ENCODE measurements at regions not wholly inside any gene's neighbourhood (a gene's known extent, or its start where the extent isn't known, plus 50 kb on each side); places are given as distances from the start of the nearest gene placed in this dataset.
"Not testable (repeated sequence)": the region's sequence is repeated elsewhere in the genome, so short reads cannot be mapped to it uniquely, and the experiment has no call there.

GRCh38 chr3:82587174-82587573 lies 825.7 kb upstream of the GBE1 start:
- Mint-ChIP-seq H3K36me3 (no peaks in the 10 kb centered on the region), H3K4me3 (no peak overlapping the region), H3K9me3 (no peaks in the 10 kb centered on the region), H3K4me1 (no peaks in the 10 kb centered on the region), H3K27me3 (no peaks in the 10 kb centered on the region), H3K27ac (no peak overlapping the region)
- ATAC-seq = no peak

GRCh38 chr3:82586414-82586813 lies 825.0 kb upstream of the GBE1 start:
- Mint-ChIP-seq H3K36me3 (no peaks in the 10 kb centered on the region), H3K4me1 (no peaks in the 10 kb centered on the region), H3K27me3 (no peaks in the 10 kb centered on the region), H3K9me3 (no peaks in the 10 kb centered on the region), H3K4me3 (no peak overlapping the region), H3K27ac (no peak overlapping the region)
- no peak for ATAC-seq

- not testable (repeated sequence) for H3K4me1 Mint-ChIP-seq, H3K4me3 Mint-ChIP-seq, H3K27ac Mint-ChIP-seq, ATAC-seq, H3K27me3 Mint-ChIP-seq, H3K36me3 Mint-ChIP-seq, H3K9me3 Mint-ChIP-seq
Observed at GRCh38 chr3:82586002-82586401, 824.6 kb upstream of the GBE1 start.

GRCh38 chr3:82585591-82585990 lies 824.1 kb upstream of the GBE1 start:
- not testable (repeated sequence) for H3K4me3 Mint-ChIP-seq, H3K27ac Mint-ChIP-seq, H3K36me3 Mint-ChIP-seq, H3K9me3 Mint-ChIP-seq, ATAC-seq, H3K4me1 Mint-ChIP-seq, H3K27me3 Mint-ChIP-seq

GRCh38 chr3:82584861-82585260 lies 823.4 kb upstream of the GBE1 start:
- H3K9me3 Mint-ChIP-seq, H3K4me1 Mint-ChIP-seq, H3K4me3 Mint-ChIP-seq, H3K27me3 Mint-ChIP-seq, H3K36me3 Mint-ChIP-seq, H3K27ac Mint-ChIP-seq, ATAC-seq: not testable (repeated sequence)

GRCh38 chr3:82584415-82584814 lies 823.0 kb upstream of the GBE1 start:
- H3K27me3 Mint-ChIP-seq, ATAC-seq, H3K36me3 Mint-ChIP-seq, H3K4me3 Mint-ChIP-seq, H3K9me3 Mint-ChIP-seq, H3K27ac Mint-ChIP-seq, H3K4me1 Mint-ChIP-seq: not testable (repeated sequence)

GRCh38 chr3:82581350-82581749 lies 819.9 kb upstream of the GBE1 start:
- no peaks in the 10 kb centered on the region for H3K4me1 Mint-ChIP-seq
- H3K27me3 Mint-ChIP-seq = no peaks in the 10 kb centered on the region
- no peaks in the 10 kb centered on the region for H3K36me3 Mint-ChIP-seq
- no peak overlapping the region for H3K4me3 Mint-ChIP-seq
- H3K27ac Mint-ChIP-seq = no peak overlapping the region
- ATAC-seq = no peak
- no peaks in the 10 kb centered on the region for H3K9me3 Mint-ChIP-seq

DNA sequence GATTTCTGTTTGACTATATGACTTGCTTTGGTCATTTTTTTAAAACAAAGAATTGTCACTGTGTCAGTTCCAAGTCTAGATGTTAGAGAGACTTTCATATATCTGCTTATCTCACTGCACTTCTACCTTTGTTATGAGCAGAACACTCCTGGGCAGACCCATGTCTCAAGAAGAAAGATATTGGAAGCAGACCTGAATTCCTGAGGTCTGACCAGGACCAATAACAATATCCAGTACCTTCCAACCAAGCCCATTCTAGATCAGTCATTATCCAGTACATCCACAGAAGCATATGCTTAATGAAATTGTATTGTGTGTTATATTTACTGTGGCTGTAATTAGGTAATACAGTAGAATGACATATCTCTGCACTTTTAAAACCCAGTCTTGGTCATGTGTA lies 811.3 kb upstream of the GBE1 start:
- no peaks in the 10 kb centered on the region for H3K36me3 Mint-ChIP-seq

DNA sequence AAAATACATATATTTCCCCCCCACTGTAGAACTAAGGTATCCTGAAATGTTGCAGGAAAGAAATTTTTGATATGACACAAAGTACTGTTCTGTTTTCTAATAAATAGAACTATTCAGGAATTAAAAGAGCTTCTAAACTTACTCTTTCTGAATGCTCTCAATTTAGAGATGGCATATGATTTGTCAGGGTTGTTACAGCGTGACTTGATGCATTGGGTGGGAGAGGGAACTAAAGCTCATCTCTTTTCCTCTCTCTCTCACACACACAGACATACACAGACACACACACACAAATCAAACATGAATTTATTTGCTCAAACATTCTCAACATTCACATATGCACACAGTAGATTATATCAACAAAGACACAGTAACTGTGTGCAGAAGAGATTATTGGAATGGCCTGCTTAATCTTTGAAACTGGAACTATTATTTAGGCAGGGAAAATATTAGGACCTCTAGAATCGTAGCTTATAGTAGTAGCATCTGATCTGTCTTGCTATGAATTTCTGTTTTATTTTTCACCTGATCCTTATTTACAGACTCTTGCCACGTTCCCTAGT lies 807.4 kb upstream of the GBE1 start:
- H3K27ac Mint-ChIP-seq = no peak overlapping the region
- no peaks in the 10 kb centered on the region for H3K27me3 Mint-ChIP-seq
- H3K9me3 Mint-ChIP-seq = no peaks in the 10 kb centered on the region
- H3K4me3 Mint-ChIP-seq = no peak overlapping the region
- no peaks in the 10 kb centered on the region for H3K4me1 Mint-ChIP-seq
- no peak for ATAC-seq
- no peaks in the 10 kb centered on the region for H3K36me3 Mint-ChIP-seq

More for the DNA sequence above, 811.3 kb upstream of the GBE1 start:
- no peak overlapping the region for H3K27ac Mint-ChIP-seq
- no peak for ATAC-seq
- no peaks in the 10 kb centered on the region for H3K4me1 Mint-ChIP-seq
- no peaks in the 10 kb centered on the region for H3K27me3 Mint-ChIP-seq
- H3K9me3 Mint-ChIP-seq = peaks cover 2% of the 10 kb centered on the region
- H3K4me3 Mint-ChIP-seq = no peak overlapping the region

GRCh38 chr3:82567029-82567600 lies 805.7 kb upstream of the GBE1 start:
- Mint-ChIP-seq H3K4me3 (no peak overlapping the region), H3K4me1 (no peaks in the 10 kb centered on the region), H3K27me3 (no peaks in the 10 kb centered on the region), H3K36me3 (no peaks in the 10 kb centered on the region), H3K9me3 (no peaks in the 10 kb centered on the region), H3K27ac (no peak overlapping the region)
- ATAC-seq = peak; percentile 16

DNA sequence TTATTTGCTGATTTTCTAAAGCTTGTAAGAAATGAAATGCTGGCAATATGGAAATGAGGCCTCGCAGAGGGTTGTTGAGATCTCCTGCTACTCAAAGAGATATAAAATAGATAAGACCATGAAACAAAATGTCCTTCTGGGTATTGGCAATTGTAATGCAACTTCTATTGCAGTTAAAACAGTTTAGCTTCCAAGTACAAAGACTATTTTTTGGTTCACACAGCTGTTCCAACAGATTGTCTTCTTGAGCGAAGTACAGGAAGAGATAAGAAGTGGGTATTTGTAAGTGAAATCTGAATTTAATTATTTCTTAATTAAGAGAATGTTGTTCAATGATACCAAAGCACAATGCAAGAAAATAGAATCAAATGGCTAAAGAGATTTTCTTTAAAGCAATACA lies 801.5 kb upstream of the GBE1 start:
- no peak overlapping the region for H3K27ac Mint-ChIP-seq
- peaks cover 3% of the 10 kb centered on the region for H3K9me3 Mint-ChIP-seq
- H3K36me3 Mint-ChIP-seq = no peaks in the 10 kb centered on the region

GRCh38 chr3:82561784-82562183 lies 800.3 kb upstream of the GBE1 start:
- no peak for ATAC-seq
- Mint-ChIP-seq H3K4me1 (no peaks in the 10 kb centered on the region), H3K27me3 (no peaks in the 10 kb centered on the region), H3K9me3 (peaks cover 3% of the 10 kb centered on the region), H3K27ac (no peak overlapping the region), H3K4me3 (no peak overlapping the region), H3K36me3 (no peaks in the 10 kb centered on the region)

More for the DNA sequence above, 801.5 kb upstream of the GBE1 start:
- Mint-ChIP-seq H3K4me3 (no peak overlapping the region), H3K4me1 (no peaks in the 10 kb centered on the region), H3K27me3 (no peaks in the 10 kb centered on the region)
- no peak for ATAC-seq

GRCh38 chr3:82558081-82558480 lies 796.6 kb upstream of the GBE1 start:
- H3K4me3 Mint-ChIP-seq = no peak overlapping the region
- no peaks in the 10 kb centered on the region for H3K27me3 Mint-ChIP-seq
- no peaks in the 10 kb centered on the region for H3K36me3 Mint-ChIP-seq
- no peaks in the 10 kb centered on the region for H3K4me1 Mint-ChIP-seq
- H3K27ac Mint-ChIP-seq = no peak overlapping the region
- peaks cover 3% of the 10 kb centered on the region for H3K9me3 Mint-ChIP-seq
- ATAC-seq = no peak

- H3K27ac Mint-ChIP-seq = no peak overlapping the region
- no peak for ATAC-seq
- H3K9me3 Mint-ChIP-seq = peaks cover 8% of the 10 kb centered on the region
- H3K4me1 Mint-ChIP-seq = no peaks in the 10 kb centered on the region
- H3K27me3 Mint-ChIP-seq = no peaks in the 10 kb centered on the region
- no peaks in the 10 kb centered on the region for H3K36me3 Mint-ChIP-seq
- H3K4me3 Mint-ChIP-seq = no peak overlapping the region
Observed at GRCh38 chr3:82556113-82556512, 794.7 kb upstream of the GBE1 start.

- H3K27ac Mint-ChIP-seq, ATAC-seq: not testable (repeated sequence)
Observed at GRCh38 chr3:82542556-82542955, 781.1 kb upstream of the GBE1 start.

DNA sequence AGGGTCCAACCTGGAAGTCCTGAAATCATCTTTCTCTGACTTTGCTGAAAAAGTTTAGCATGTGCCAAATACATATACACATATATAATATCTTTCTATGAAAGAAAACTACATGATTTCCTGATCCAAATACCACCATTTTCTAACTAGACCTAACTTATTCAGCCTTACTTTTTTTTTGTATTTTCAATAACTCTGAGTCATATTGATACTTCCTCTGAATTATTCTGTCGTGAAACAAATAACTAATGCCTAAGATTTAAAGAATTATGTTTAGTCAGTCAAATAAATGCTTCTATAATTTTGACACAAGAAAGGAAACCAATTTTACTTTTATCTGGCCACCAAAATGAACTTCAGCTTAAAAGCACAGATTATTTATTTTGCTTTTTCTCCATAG lies 760.2 kb upstream of the GBE1 start:
- H3K4me1 Mint-ChIP-seq = no peaks in the 10 kb centered on the region
- H3K36me3 Mint-ChIP-seq = no peaks in the 10 kb centered on the region
- H3K4me3 Mint-ChIP-seq = no peak overlapping the region
- H3K27me3 Mint-ChIP-seq = no peaks in the 10 kb centered on the region
- no peak overlapping the region for H3K27ac Mint-ChIP-seq
- H3K9me3 Mint-ChIP-seq = peaks cover 12% of the 10 kb centered on the region
- no peak for ATAC-seq

More at GRCh38 chr3:82542556-82542955, 781.1 kb upstream of the GBE1 start:
- not testable (repeated sequence) for H3K9me3 Mint-ChIP-seq, H3K36me3 Mint-ChIP-seq, H3K4me1 Mint-ChIP-seq, H3K27me3 Mint-ChIP-seq, H3K4me3 Mint-ChIP-seq

DNA sequence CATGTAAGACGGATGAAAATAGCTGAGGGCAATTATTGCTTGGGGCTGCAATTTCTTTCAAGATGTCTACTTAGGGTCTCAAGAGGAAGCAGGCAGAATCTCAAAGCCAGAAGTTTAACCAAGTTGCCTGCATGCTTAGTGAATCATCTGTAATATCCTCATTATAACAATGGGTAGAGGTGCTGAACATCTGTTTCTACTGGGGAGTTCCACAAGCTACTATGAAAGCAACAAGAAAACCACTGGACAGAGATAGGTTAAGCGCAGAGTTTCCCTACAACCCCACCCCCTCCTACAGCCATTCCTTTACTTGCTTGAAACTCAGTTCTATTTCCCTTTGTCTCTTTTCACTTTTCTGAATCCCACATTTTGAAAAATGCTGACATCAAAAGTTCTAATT lies 759.4 kb upstream of the GBE1 start:
- Mint-ChIP-seq H3K4me1 (no peaks in the 10 kb centered on the region), H3K9me3 (peaks cover 12% of the 10 kb centered on the region), H3K27me3 (no peaks in the 10 kb centered on the region), H3K36me3 (no peaks in the 10 kb centered on the region), H3K27ac (no peak overlapping the region), H3K4me3 (no peak overlapping the region)
- ATAC-seq = no peak

Data from stimulated activated memory B cell treated with anti-CD40 and anti-IgM and Interleukin-4, amounts not matched to agents 10 μg/mL and 1 μg/mL and 100 μg/mL, for 72 hours (primary cell).